GM12878 (cell line): ENCODE measurements at regions not wholly inside any gene's neighbourhood (a gene's known extent, or its start where the extent isn't known, plus 50 kb on each side); places are given as distances from the start of the nearest gene placed in this dataset.

Experiments
- ATAC-seq: fragments of 200-7000 bp; cut with Tn5 transposase; 3 replicates; pipeline ENCODE4 v1.9.1; 2020; ENCODE audit warnings: mild to moderate bottlenecking, moderate library complexity
- BruUV-seq: library from RNA; stranded (reverse); fragments of 400-500 nt; replicated peaks from 2 replicates; lab custom pipeline; 2021; lab: Mats Ljungman, UMichigan
- CTCF ChIA-PET: fragments of 300-600 bp; sonication (Branson Sonifier 250); formaldehyde crosslinking; extraction: SDS; loops from one replicate; lab custom pipeline; 2021; ENCODE audit warnings: inconsistent platforms; lab: Yijun Ruan, JAX
- POLR2A ChIA-PET: fragments of 350-600 bp; formaldehyde crosslinking; extraction: SDS; loops from one replicate; lab custom pipeline; 2021; ENCODE audit warnings: inconsistent platforms; lab: Charles Lee
- RAD21 ChIA-PET: fragments of 300-600 bp; sonication (Branson Sonifier 250); formaldehyde crosslinking; loops from one replicate; lab custom pipeline; 2023; ENCODE audit warnings: antibody characterized with exemption; ENCODE audit not compliant: unreplicated experiment; lab: Charles Lee
- SMC1A ChIA-PET: fragments of 300-600 bp; sonication (Branson Sonifier 250); formaldehyde crosslinking; loops from one replicate; lab custom pipeline; 2023; ENCODE audit not compliant: unreplicated experiment, uncharacterized antibody; lab: Charles Lee
- DNase-seq: peaks from one replicate; pipeline ENCODE4 v3.0.0-alpha.2; 2011; ENCODE audit warnings: low read depth, low spot score
- FAIRE-seq: peaks from 3 replicates; lab custom pipeline; 2011; peaks lifted over from hg19 to GRCh38; lab: Jason Lieb, UNC
- H2AFZ ChIP-seq: 2 replicates; pipeline ENCODE4 v1.6.0; 2011; ENCODE audit warnings: low read depth, low read length, control low read depth; ENCODE audit not compliant: control insufficient read depth
- H3K27ac ChIP-seq: 2 replicates; pipeline ENCODE4 v1.5.1; 2011; ENCODE audit warnings: control low read depth; ENCODE audit not compliant: control insufficient read depth, insufficient read depth
- H3K27me3 ChIP-seq, 2 experiments: replicated peaks in 1 of 2; 2 replicates each; pipeline versions ENCODE4 v1.6.0 to v1.6.1; 2011; ENCODE audit warnings: low read length in 1 of 2; ENCODE audit not compliant: control insufficient read depth in 2 of 2, insufficient read depth in 2 of 2
- H3K36me3 ChIP-seq, 2 experiments: 2 replicates each; pipeline ENCODE4 v1.5.1; 2011; ENCODE audit warnings: low read length in 1 of 2; ENCODE audit not compliant: control insufficient read depth in 2 of 2, insufficient read depth in 2 of 2
- H3K4me1 ChIP-seq: 2 replicates; pipeline ENCODE4 v1.6.1; 2011; ENCODE audit warnings: mild to moderate bottlenecking, low read length, moderate library complexity, mixed read lengths; ENCODE audit not compliant: control insufficient read depth, insufficient read depth
- H3K4me2 ChIP-seq: 2 replicates; pipeline ENCODE4 v1.6.0; 2011; ENCODE audit warnings: control low read depth; ENCODE audit not compliant: control insufficient read depth, insufficient read depth
- H3K4me3 ChIP-seq: fragments of 200-600 bp; sonication (generic); 2 replicates; pipeline ENCODE4 v1.5.1; 2016
- H3K79me2 ChIP-seq: 2 replicates; pipeline ENCODE4 v1.6.0; 2011; ENCODE audit warnings: low read length; ENCODE audit not compliant: control insufficient read depth, insufficient read depth
- H3K9ac ChIP-seq: 2 replicates; pipeline ENCODE4 v1.8.0; 2011; ENCODE audit warnings: low read length, control low read depth, mixed read lengths; ENCODE audit not compliant: control insufficient read depth, insufficient read depth
- H3K9me3 ChIP-seq: replicated peaks from 3 replicates; pipeline ENCODE4 v1.5.1; 2011; ENCODE audit warnings: mild to moderate bottlenecking, low read length; ENCODE audit not compliant: control insufficient read depth, insufficient read depth
- H4K20me1 ChIP-seq: 2 replicates; pipeline ENCODE4 v1.6.0; 2011; ENCODE audit not compliant: control insufficient read depth, insufficient read depth
- NBN ChIP-seq: fragments of 450-650 bp; IDR thresholded peaks from 2 replicates; pipeline ENCODE4 v1.6.1; 2016
- RELA ChIP-seq: fragments of 450-650 bp; IDR thresholded peaks from 2 replicates; pipeline ENCODE4 v1.8.0; 2014; ENCODE audit warnings: borderline replicate concordance; ENCODE audit not compliant: partially characterized antibody
- TCF3 ChIP-seq: IDR thresholded peaks from 2 replicates; pipeline ENCODE4 v1.6.1; 2012; ENCODE audit warnings: low read depth, mild to moderate bottlenecking, low read length, borderline replicate concordance; ENCODE audit not compliant: insufficient read depth
- YY1 ChIP-seq: IDR thresholded peaks from 2 replicates; pipeline ENCODE4 v1.6.1; 2011; ENCODE audit warnings: low read depth, mild to moderate bottlenecking, low read length
- WGBS: methylation state at CpG from one replicate; pipeline ENCODE4 v1.1.6; 2016; ENCODE audit warnings: low lambda C conversion rate; ENCODE audit not compliant: insufficient replicate concordance, insufficient coverage; ENCODE audit errors: missing lambda C conversion rate; 5-methylcytosine and 5-hydroxymethylcytosine counted together
- in situ Hi-C: fragments of 300-500 bp; cut with MboI; formaldehyde crosslinking; loops from 9 replicates; pipeline ENCODE4 v1.14.3; 2018; ENCODE audit warnings: mixed read lengths
- intact Hi-C: fragments of 100-400 bp; cut with micrococcal nuclease; formaldehyde crosslinking; loops from one replicate; pipeline ENCODE4 v1.14.2; 2022; ENCODE audit not compliant: unreplicated experiment
- TF ChIP-seq, protein P1 (sequence below): fragments of 150-350 bp; IDR thresholded peaks from 2 replicates; pipeline ENCODE4 v1.6.1; 2016; ENCODE audit warnings: low read depth, low read length
- TF ChIP-seq, protein P2 (sequence below): IDR thresholded peaks from 2 replicates; pipeline ENCODE4 v1.6.1; 2012; ENCODE audit warnings: improper control_type of control experiment, low read depth, low read length; ENCODE audit not compliant: insufficient replicate concordance
- TF ChIP-seq, protein P3 (sequence below): fragments of 450-650 bp; formaldehyde crosslinking; IDR thresholded peaks from 2 replicates; pipeline ENCODE4 v1.4.0; 2022; ENCODE audit warnings: mild to moderate bottlenecking, moderate library complexity

DNA sequence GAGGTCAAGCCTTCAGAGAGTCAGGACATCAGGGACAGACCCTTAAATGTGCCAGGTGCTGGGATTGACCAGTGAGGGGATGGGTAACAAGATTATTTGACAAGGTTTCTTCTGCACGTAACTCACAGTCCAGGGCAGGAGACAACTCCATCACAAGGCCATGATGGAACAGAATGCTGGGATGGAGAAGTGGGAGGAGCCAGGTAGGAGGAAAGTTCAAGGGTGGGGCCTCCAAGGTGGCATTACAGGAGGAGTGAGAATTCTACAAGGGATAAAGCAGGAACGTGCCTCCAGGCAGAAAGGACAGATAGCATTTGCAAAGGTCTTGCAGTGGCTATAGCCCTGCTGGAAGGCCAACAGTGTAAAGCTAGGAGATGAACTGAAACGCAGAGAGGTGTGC, 102.2 kb downstream of the FGF18 start (continued):
- TF ChIP-seq, protein P1, sequence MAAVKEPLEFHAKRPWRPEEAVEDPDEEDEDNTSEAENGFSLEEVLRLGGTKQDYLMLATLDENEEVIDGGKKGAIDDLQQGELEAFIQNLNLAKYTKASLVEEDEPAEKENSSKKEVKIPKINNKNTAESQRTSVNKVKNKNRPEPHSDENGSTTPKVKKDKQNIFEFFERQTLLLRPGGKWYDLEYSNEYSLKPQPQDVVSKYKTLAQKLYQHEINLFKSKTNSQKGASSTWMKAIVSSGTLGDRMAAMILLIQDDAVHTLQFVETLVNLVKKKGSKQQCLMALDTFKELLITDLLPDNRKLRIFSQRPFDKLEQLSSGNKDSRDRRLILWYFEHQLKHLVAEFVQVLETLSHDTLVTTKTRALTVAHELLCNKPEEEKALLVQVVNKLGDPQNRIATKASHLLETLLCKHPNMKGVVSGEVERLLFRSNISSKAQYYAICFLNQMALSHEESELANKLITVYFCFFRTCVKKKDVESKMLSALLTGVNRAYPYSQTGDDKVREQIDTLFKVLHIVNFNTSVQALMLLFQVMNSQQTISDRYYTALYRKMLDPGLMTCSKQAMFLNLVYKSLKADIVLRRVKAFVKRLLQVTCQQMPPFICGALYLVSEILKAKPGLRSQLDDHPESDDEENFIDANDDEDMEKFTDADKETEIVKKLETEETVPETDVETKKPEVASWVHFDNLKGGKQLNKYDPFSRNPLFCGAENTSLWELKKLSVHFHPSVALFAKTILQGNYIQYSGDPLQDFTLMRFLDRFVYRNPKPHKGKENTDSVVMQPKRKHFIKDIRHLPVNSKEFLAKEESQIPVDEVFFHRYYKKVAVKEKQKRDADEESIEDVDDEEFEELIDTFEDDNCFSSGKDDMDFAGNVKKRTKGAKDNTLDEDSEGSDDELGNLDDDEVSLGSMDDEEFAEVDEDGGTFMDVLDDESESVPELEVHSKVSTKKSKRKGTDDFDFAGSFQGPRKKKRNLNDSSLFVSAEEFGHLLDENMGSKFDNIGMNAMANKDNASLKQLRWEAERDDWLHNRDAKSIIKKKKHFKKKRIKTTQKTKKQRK: no peak
- no peak for TF ChIP-seq RELA
- TF ChIP-seq NBN: no peak

- SMC1A ChIA-PET: no interaction called here
- H3K4me2 ChIP-seq: no peak overlapping the region
- 27% methylated on average over 6 of the region's 6 CpGs for WGBS
- H3K27me3 ChIP-seq: peaks cover 0 to 6% of the 10 kb centered on the region in 2 experiments; a peak in 2 of 4 replicates
- no peak for DNase-seq
- intact Hi-C loops: no loop called here
- no peaks in the 10 kb centered on the region for H3K4me1 ChIP-seq
- H3K36me3 ChIP-seq: no peaks in the 10 kb centered on the region
- in situ Hi-C loops: no loop called here
- CTCF ChIA-PET: no interaction called here
- no peaks in the 10 kb centered on the region for H3K79me2 ChIP-seq
- no TSS peak for BruUV-seq
- ATAC-seq: no peak
- POLR2A ChIA-PET: no interaction called here
- no peaks in the 10 kb centered on the region for H4K20me1 ChIP-seq
- TF ChIP-seq TCF3: no peak
- TF ChIP-seq, protein P2, sequence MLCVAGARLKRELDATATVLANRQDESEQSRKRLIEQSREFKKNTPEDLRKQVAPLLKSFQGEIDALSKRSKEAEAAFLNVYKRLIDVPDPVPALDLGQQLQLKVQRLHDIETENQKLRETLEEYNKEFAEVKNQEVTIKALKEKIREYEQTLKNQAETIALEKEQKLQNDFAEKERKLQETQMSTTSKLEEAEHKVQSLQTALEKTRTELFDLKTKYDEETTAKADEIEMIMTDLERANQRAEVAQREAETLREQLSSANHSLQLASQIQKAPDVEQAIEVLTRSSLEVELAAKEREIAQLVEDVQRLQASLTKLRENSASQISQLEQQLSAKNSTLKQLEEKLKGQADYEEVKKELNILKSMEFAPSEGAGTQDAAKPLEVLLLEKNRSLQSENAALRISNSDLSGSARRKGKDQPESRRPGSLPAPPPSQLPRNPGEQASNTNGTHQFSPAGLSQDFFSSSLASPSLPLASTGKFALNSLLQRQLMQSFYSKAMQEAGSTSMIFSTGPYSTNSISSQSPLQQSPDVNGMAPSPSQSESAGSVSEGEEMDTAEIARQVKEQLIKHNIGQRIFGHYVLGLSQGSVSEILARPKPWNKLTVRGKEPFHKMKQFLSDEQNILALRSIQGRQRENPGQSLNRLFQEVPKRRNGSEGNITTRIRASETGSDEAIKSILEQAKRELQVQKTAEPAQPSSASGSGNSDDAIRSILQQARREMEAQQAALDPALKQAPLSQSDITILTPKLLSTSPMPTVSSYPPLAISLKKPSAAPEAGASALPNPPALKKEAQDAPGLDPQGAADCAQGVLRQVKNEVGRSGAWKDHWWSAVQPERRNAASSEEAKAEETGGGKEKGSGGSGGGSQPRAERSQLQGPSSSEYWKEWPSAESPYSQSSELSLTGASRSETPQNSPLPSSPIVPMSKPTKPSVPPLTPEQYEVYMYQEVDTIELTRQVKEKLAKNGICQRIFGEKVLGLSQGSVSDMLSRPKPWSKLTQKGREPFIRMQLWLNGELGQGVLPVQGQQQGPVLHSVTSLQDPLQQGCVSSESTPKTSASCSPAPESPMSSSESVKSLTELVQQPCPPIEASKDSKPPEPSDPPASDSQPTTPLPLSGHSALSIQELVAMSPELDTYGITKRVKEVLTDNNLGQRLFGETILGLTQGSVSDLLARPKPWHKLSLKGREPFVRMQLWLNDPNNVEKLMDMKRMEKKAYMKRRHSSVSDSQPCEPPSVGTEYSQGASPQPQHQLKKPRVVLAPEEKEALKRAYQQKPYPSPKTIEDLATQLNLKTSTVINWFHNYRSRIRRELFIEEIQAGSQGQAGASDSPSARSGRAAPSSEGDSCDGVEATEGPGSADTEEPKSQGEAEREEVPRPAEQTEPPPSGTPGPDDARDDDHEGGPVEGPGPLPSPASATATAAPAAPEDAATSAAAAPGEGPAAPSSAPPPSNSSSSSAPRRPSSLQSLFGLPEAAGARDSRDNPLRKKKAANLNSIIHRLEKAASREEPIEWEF: no peak
- TF ChIP-seq, protein P3, sequence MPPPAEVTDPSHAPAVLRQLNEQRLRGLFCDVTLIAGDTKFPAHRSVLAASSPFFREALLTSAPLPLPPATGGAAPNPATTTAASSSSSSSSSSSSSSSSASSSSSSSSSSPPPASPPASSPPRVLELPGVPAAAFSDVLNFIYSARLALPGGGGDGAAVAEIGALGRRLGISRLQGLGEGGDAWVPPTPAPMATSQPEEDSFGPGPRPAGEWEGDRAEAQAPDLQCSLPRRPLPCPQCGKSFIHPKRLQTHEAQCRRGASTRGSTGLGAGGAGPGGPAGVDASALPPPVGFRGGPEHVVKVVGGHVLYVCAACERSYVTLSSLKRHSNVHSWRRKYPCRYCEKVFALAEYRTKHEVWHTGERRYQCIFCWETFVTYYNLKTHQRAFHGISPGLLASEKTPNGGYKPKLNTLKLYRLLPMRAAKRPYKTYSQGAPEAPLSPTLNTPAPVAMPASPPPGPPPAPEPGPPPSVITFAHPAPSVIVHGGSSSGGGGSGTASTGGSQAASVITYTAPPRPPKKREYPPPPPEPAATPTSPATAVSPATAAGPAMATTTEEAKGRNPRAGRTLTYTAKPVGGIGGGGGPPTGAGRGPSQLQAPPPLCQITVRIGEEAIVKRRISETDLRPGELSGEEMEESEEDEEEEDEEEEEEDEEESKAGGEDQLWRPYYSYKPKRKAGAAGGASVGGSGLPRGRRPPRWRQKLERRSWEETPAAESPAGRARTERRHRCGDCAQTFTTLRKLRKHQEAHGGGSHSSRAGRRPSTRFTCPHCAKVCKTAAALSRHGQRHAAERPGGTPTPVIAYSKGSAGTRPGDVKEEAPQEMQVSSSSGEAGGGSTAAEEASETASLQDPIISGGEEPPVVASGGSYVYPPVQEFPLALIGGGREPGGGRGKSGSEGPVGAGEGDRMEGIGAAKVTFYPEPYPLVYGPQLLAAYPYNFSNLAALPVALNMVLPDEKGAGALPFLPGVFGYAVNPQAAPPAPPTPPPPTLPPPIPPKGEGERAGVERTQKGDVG (CRISPR knock-in tag): no peak
- TF ChIP-seq YY1: no peak
- TF ChIP-seq, all 136 proteins: peak for 0
- no peak overlapping the region for H2AFZ ChIP-seq
- H3K9me3 ChIP-seq: no peaks in the 10 kb centered on the region
- RAD21 ChIA-PET: no interaction called here
- H3K27ac ChIP-seq: no peak overlapping the region
- H3K9ac ChIP-seq: no peak overlapping the region
- no peak overlapping the region for H3K4me3 ChIP-seq
- no peak for FAIRE-seq
Measured at GRCh38 chr5:171523781-171524180, 104.3 kb downstream of the FGF18 start.
